Retinal pigment epithelial cell (primary cell): ENCODE measurements at regions not wholly inside any gene's neighbourhood (a gene's known extent, or its start where the extent isn't known, plus 50 kb on each side); places are given as distances from the start of the nearest gene placed in this dataset.
A peak's percentile ranks its signal among the peaks of the same experiment; 100 is the strongest.

Experiments used
- DNase-seq: peaks from one replicate; pipeline ENCODE4 v3.0.0-alpha.2; 2010; ENCODE audit warnings: low read depth
- H3K4me3 ChIP-seq: 2 replicates; pipeline ENCODE4 v1.5.1; 2011; ENCODE audit warnings: mild to moderate bottlenecking, low read length, control low read depth, moderate library complexity
- TF ChIP-seq, protein P1 (sequence below): conservative IDR thresholded peaks from 2 replicates; pipeline ENCODE4 v1.5.1; 2011; ENCODE audit warnings: low read depth, low read length, control low read depth, inconsistent platforms

DNA sequence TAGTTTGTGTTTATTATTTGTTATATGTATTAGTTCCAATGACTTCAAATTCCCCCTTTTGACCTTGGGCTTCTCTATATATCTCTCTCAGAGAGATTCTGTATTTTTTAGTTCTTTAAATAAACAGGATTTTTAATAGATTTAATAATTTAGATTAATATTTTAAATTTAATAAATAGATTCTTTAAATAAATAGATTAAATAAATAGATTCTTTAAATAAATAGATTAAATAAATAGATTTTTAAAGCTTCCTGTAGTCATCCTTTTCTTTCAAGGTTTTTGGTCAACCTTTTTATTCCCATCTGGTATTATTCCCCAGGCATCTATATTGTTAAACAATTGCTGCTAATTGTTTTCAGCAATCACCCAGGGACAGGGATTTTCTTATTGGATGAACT, 721.9 kb upstream of the ADAMTS5 start:
- DNase-seq: no peak
- no peak overlapping the region for H3K4me3 ChIP-seq
- TF ChIP-seq, protein P1, sequence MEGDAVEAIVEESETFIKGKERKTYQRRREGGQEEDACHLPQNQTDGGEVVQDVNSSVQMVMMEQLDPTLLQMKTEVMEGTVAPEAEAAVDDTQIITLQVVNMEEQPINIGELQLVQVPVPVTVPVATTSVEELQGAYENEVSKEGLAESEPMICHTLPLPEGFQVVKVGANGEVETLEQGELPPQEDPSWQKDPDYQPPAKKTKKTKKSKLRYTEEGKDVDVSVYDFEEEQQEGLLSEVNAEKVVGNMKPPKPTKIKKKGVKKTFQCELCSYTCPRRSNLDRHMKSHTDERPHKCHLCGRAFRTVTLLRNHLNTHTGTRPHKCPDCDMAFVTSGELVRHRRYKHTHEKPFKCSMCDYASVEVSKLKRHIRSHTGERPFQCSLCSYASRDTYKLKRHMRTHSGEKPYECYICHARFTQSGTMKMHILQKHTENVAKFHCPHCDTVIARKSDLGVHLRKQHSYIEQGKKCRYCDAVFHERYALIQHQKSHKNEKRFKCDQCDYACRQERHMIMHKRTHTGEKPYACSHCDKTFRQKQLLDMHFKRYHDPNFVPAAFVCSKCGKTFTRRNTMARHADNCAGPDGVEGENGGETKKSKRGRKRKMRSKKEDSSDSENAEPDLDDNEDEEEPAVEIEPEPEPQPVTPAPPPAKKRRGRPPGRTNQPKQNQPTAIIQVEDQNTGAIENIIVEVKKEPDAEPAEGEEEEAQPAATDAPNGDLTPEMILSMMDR: no peak

DNA sequence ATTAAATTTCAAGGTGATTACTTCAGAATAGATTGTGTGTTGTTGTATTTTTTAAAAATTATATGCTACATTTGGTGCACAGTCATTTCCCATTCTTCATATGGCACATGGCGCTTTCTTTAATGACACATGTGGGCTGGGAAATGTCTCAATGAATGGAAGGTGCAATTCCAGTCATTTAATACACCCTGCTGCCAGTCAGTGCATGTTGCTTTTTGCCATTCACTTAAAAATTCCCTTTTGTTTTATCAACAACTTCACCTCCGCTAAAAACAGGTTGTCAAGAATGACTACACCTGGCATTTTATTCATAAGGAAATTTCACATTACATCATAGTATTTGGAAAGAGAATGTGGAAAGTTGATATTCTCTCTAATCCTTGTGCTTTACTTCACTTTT, 716.4 kb upstream of the ADAMTS5 start:
- DNase-seq: no peak
- H3K4me3 ChIP-seq: no peak overlapping the region
- TF ChIP-seq, protein P1: no peak

DNA sequence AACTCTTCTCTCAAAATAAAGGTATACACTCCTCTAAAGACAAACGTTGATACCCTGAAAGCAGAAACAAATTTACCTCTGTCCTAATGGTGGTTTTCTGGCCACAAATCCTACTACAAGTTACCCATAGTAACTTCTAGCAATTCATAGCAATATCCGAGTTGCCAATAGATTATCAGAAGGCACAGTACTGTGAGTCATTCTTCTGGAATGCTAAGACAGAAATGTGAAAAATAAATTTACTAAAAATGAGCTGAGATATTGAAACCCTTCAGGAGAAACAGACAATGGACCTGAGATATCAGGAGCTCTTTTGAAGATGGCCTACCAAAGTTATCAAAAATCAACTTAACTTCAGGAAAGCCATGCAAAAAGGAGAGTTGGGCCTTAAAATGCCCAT, 715.0 kb upstream of the ADAMTS5 start:
- DNase-seq: peak; percentile 42
- TF ChIP-seq, protein P1: no peak
- no peak overlapping the region for H3K4me3 ChIP-seq

DNA sequence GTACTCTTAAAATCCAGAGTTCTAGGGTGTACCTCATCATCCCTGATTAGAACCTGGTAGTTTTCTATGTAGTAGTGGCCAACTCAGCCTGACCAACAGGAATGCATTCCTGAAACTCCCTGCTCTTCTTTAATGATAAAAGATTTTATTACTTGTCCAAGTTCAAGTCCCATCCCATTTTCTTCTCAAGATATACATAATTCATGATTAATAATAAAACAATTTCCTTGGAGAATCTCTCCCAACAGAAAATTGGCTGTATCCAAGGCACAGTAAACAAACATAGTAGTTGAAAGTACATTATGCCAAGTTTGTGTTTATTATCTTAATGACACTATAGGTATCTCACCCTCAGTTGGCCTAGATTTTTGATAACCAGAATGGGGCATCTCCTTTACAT, 714.1 kb upstream of the ADAMTS5 start:
- no peak overlapping the region for H3K4me3 ChIP-seq
- DNase-seq: no peak
- TF ChIP-seq, protein P1: no peak

DNA sequence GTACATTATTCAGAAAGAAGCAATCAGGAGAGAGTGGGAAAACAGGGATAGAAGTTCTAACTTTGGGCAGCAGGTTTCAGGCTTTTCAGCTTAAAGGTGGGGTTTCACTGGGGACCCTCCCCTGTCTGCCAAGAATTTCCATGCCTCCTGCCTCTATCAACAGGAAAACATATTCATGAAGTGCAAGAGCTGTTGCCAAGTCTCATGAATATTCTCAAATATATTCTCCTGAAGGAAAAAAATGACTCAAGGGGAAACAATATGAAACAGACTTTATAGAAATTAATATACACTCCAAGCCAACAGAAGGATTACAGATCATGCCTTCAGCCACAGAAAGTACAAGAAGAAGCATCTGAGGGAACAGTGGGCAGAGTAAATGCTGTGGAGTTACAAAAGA, 713.3 kb upstream of the ADAMTS5 start:
- H3K4me3 ChIP-seq: no peak overlapping the region
- TF ChIP-seq, protein P1: no peak
- no peak for DNase-seq

DNA sequence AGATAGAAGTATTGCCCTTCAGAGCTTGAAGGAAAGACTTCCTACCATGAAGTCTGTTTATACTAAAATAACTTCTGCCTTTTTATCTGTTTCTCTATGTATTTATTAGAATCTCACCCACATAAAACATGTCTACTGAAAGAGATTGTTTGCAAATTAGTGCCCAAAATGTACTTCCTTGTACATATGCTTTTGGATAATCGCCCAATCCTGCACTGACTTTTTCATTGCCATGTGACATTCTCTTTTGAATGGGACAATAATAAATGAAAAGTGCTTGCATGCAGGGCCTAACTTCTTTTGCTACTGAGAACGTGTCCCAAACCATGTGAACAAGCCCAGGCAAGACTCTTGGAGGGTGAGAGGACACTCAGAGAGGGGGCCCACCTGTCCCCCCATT, 711.6 kb upstream of the ADAMTS5 start:
- TF ChIP-seq, protein P1: no peak
- H3K4me3 ChIP-seq: no peak overlapping the region
- no peak for DNase-seq

DNA sequence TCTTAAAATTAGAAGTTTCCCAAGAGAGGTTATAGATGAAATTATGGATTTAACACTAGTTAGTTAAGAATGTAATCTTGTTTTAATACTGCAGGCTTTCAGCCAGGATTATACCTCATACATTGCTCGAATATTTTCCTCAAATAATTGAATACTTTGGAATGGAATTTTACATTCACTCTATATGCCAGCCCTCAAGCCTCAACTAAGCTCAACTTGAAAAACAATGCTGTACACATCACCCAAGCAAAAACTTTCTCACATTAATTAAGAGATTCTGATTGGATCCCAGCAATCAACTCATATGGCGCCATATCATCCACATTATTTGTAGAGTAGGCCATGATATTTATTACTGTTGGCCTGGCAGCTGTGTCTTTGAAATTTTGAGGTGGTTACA, 710.7 kb upstream of the ADAMTS5 start:
- TF ChIP-seq, protein P1: no peak
- no peak overlapping the region for H3K4me3 ChIP-seq
- peak; percentile 89 for DNase-seq
